IMR-90 (cell line): ENCODE measurements at regions not wholly inside any gene's neighbourhood (a gene's known extent, or its start where the extent isn't known, plus 50 kb on each side); places are given as distances from the start of the nearest gene placed in this dataset.

Experiments
- CEBPB ChIP-seq: IDR thresholded peaks from 2 replicates; pipeline ENCODE4 v1.6.1; 2012; ENCODE audit warnings: low read depth, low read length, improper control_type of control experiment
- CTCF ChIP-seq: conservative IDR thresholded peaks from 2 replicates; pipeline ENCODE4 v1.5.1; 2012; ENCODE audit warnings: mild to moderate bottlenecking, low read depth, low read length, improper control_type of control experiment
- MXI1 ChIP-seq: IDR thresholded peaks from 2 replicates; pipeline ENCODE4 v1.6.1; 2012; ENCODE audit warnings: low read depth, mild to moderate bottlenecking, low read length, moderate library complexity, borderline replicate concordance
- POLR2A ChIP-seq: IDR thresholded peaks from 2 replicates; pipeline ENCODE4 v1.6.1; 2012; ENCODE audit warnings: mild to moderate bottlenecking, low read depth, low read length
- RCOR1 ChIP-seq: IDR thresholded peaks from 2 replicates; pipeline ENCODE4 v1.6.1; 2012; ENCODE audit warnings: mild to moderate bottlenecking, low read length, improper control_type of control experiment; ENCODE audit not compliant: insufficient replicate concordance
- SMC3 ChIP-seq: fragments of 150-350 bp; IDR thresholded peaks from 2 replicates; pipeline ENCODE4 v1.6.1; 2016; ENCODE audit warnings: low read depth, mild to moderate bottlenecking, antibody characterized with exemption, low read length, moderate library complexity
- USF2 ChIP-seq: fragments of 150-350 bp; IDR thresholded peaks from 2 replicates; pipeline ENCODE4 v1.6.1; 2017; ENCODE audit warnings: mild to moderate bottlenecking, antibody characterized with exemption, low read length, low read depth

GRCh38 chr6:143594647-143595046 lies 83.1 kb upstream of the PHACTR2 start:
- TF ChIP-seq POLR2A: no peak
- TF ChIP-seq CTCF: no peak
- no peak for TF ChIP-seq CEBPB
- TF ChIP-seq MXI1: no peak
- no peak for TF ChIP-seq SMC3
- TF ChIP-seq USF2: no peak
- no peak for TF ChIP-seq RCOR1
